ENCODE measurements at regions not wholly inside any gene's neighbourhood (a gene's known extent, or its start where the extent isn't known, plus 50 kb on each side); places are given as distances from the start of the nearest gene placed in this dataset.

DNA sequence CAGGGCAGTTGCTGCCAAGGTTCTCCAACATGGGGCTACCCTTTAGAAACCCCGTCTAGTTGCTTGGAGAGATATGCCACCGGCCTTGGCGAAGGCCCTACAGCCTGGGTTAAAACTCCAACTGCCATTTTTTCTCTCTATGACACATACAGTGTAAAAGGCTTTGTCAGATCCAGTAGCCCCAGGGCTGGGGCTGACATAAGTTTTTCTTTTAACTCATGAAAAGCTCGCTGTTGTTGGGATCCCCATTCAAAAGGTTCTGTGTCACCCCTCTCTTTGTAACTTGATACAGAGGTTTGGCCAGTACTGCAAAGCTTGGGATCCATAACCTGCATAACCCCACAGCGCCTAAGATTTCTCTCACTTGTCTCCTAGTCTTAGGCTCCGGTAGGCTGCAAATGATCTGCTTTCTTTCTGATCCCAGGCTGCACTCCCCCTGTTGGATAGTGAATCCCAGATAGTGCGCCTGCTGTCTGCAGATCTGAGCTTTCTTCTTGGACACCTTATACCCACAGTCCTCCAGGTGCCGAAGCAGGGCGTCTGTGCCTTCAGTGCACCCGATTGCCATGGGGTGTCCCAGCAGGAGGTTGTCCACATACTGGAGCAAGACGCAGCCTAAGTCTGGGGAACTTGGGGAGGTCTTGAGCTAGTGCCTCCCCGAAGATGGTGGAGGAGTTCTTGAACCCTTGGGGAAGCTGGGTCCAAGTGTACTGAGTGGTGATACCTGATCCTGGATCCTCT, 406.2 kb downstream of the TGFB2 start:
- DNase-seq (ENCODE audit: low spot score): peak; percentile 59
- Mint-ChIP-seq H3K27ac (ENCODE audit: unreplicated experiment) (no peak overlapping the region), H3K36me3 (ENCODE audit: low read depth) (no peaks in the 10 kb centered on the region), H3K4me1 (ENCODE audit: low read depth) (no peaks in the 10 kb centered on the region), H3K4me3 (ENCODE audit: unreplicated experiment) (no peak overlapping the region), H3K27me3 (ENCODE audit: low read depth) (no peaks in the 10 kb centered on the region), H3K9me3 (ENCODE audit: low read depth) (peaks cover 17% of the 10 kb centered on the region)
- TF ChIP-seq, protein P1, sequence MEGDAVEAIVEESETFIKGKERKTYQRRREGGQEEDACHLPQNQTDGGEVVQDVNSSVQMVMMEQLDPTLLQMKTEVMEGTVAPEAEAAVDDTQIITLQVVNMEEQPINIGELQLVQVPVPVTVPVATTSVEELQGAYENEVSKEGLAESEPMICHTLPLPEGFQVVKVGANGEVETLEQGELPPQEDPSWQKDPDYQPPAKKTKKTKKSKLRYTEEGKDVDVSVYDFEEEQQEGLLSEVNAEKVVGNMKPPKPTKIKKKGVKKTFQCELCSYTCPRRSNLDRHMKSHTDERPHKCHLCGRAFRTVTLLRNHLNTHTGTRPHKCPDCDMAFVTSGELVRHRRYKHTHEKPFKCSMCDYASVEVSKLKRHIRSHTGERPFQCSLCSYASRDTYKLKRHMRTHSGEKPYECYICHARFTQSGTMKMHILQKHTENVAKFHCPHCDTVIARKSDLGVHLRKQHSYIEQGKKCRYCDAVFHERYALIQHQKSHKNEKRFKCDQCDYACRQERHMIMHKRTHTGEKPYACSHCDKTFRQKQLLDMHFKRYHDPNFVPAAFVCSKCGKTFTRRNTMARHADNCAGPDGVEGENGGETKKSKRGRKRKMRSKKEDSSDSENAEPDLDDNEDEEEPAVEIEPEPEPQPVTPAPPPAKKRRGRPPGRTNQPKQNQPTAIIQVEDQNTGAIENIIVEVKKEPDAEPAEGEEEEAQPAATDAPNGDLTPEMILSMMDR (IDR thresholded peaks at IDR 0.05): no peak

DNA sequence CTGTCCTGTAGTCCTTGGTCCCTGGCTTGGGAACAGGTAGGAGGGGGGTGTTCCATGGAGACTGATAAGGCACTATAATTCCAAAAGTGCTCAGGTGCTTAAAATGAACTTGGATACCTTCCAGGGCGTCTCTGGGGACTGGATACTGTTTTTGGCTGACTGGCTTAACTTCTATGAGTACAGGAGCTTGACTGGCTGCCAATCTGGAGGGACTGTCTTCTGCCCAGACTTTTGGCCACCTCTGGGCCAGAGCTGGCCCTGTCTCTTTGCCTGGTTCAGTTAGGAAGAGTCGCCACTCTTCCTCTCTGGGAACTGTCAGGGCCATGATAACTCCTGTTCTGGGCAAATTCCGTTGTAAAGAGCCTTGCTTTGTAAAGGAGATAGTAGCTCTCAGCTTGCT, 407.0 kb downstream of the TGFB2 start:
- Mint-ChIP-seq H3K9me3 (ENCODE audit: low read depth) (peaks cover 17% of the 10 kb centered on the region), H3K27ac (ENCODE audit: unreplicated experiment) (no peak overlapping the region), H3K4me3 (ENCODE audit: unreplicated experiment) (no peak overlapping the region), H3K4me1 (ENCODE audit: low read depth) (no peaks in the 10 kb centered on the region), H3K36me3 (ENCODE audit: low read depth) (no peaks in the 10 kb centered on the region), H3K27me3 (ENCODE audit: low read depth) (no peaks in the 10 kb centered on the region)
- no peak for DNase-seq (ENCODE audit: low spot score)
- TF ChIP-seq, protein P1 (IDR thresholded peaks at IDR 0.05): no peak

DNA sequence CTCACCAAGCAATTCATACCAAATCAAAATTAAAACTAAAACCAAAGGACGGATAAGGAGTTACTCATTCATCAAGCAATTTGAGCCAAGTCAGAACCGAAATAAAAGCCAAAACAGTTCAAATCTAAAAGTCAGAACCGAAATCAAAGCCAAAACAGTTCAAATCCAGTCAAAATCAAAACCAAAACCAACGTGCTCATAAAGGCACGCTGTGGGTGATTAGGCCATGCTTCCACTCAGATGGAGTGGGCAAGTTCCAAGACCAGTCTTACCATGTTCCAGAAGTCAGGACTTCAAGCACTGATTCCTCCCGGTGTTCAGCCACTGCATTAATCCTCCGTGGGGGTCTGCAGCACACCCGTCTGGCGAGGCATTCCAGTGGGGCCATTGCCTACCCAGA, 409.3 kb downstream of the TGFB2 start:
- no peak for DNase-seq (ENCODE audit: low spot score)
- H3K27ac Mint-ChIP-seq (ENCODE audit: unreplicated experiment): no peak overlapping the region
- peaks cover 9% of the 10 kb centered on the region for H3K4me1 Mint-ChIP-seq (ENCODE audit: low read depth)
- H3K9me3 Mint-ChIP-seq (ENCODE audit: low read depth): peaks cover 7% of the 10 kb centered on the region
- H3K36me3 Mint-ChIP-seq (ENCODE audit: low read depth): no peaks in the 10 kb centered on the region
- no peaks in the 10 kb centered on the region for H3K27me3 Mint-ChIP-seq (ENCODE audit: low read depth)
- TF ChIP-seq, protein P1 (IDR thresholded peaks at IDR 0.05): no peak
- H3K4me3 Mint-ChIP-seq (ENCODE audit: unreplicated experiment): no peak overlapping the region

DNA sequence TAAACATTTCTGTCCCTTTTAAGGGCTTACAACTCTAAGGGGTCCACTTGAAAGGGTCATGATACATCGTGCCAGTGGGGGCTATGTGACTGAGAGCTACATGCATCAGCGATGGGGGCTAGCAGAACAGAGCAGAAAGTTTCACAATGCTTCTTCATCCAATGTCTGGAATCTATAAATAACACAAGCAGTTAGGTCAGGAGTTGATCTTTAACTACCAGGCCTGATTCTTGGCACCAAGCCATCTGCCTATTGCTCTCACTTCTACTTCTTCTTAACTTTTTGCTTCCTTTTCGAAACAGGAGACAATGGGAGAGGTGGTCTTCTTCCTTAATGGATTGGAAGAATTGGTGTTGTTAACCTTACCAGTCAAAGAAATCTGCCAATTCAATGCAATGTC, 410.0 kb downstream of the TGFB2 start:
- H3K36me3 Mint-ChIP-seq (ENCODE audit: low read depth): no peaks in the 10 kb centered on the region
- no peak overlapping the region for H3K27ac Mint-ChIP-seq (ENCODE audit: unreplicated experiment)
- no peak overlapping the region for H3K4me3 Mint-ChIP-seq (ENCODE audit: unreplicated experiment)
- no peak for DNase-seq (ENCODE audit: low spot score)
- peaks cover 15% of the 10 kb centered on the region for H3K4me1 Mint-ChIP-seq (ENCODE audit: low read depth)
- TF ChIP-seq, protein P1 (IDR thresholded peaks at IDR 0.05): no peak
- peaks cover 7% of the 10 kb centered on the region for H3K9me3 Mint-ChIP-seq (ENCODE audit: low read depth)
- no peaks in the 10 kb centered on the region for H3K27me3 Mint-ChIP-seq (ENCODE audit: low read depth)

- peaks cover 30% of the 10 kb centered on the region for H3K4me1 Mint-ChIP-seq (ENCODE audit: low read depth)
- no peak for DNase-seq (ENCODE audit: low spot score)
- no peak overlapping the region for H3K27ac Mint-ChIP-seq (ENCODE audit: unreplicated experiment)
- TF ChIP-seq, protein P1 (IDR thresholded peaks at IDR 0.05): no peak
- H3K36me3 Mint-ChIP-seq (ENCODE audit: low read depth): no peaks in the 10 kb centered on the region
- H3K9me3 Mint-ChIP-seq (ENCODE audit: low read depth): peaks cover 7% of the 10 kb centered on the region
- H3K4me3 Mint-ChIP-seq (ENCODE audit: unreplicated experiment): no peak overlapping the region
- no peaks in the 10 kb centered on the region for H3K27me3 Mint-ChIP-seq (ENCODE audit: low read depth)
Measured at GRCh38 chr1:218759795-218760194, 413.9 kb upstream of the LYPLAL1 start.

All from chondrocyte (in vitro differentiated cells).